Astrocyte (in vitro differentiated cells and primary cell): ENCODE measurements at regions not wholly inside any gene's neighbourhood (a gene's known extent, or its start where the extent isn't known, plus 50 kb on each side); places are given as distances from the start of the nearest gene placed in this dataset.

Experiments
- DNase-seq: peaks from one replicate; pipeline ENCODE4 v3.0.0-alpha.2; 2010; ENCODE audit warnings: low read depth
- FAIRE-seq: peaks from 2 replicates; lab custom pipeline; 2011; peaks lifted over from hg19 to GRCh38; lab: Jason Lieb, UNC
- H2AFZ ChIP-seq: 2 replicates; pipeline ENCODE4 v1.6.0; 2012; ENCODE audit warnings: low read depth, low read length, inconsistent platforms
- H3K27ac ChIP-seq: 2 replicates; pipeline ENCODE4 v1.5.1; 2011; ENCODE audit warnings: low read depth, low read length, inconsistent platforms
- H3K27me3 ChIP-seq: 2 replicates; pipeline ENCODE4 v1.6.0; 2011; ENCODE audit warnings: low read length, inconsistent platforms; ENCODE audit not compliant: insufficient read depth
- H3K36me3 ChIP-seq: 2 replicates; pipeline ENCODE4 v1.5.1; 2011; ENCODE audit warnings: low read length, inconsistent platforms; ENCODE audit not compliant: insufficient read depth
- H3K4me1 ChIP-seq: 2 replicates; pipeline ENCODE4 v1.5.1; 2011; ENCODE audit warnings: low read length, inconsistent platforms; ENCODE audit not compliant: insufficient read depth
- H3K4me2 ChIP-seq: 2 replicates; pipeline ENCODE4 v1.6.0; 2012; ENCODE audit warnings: low read length, inconsistent platforms
- H3K4me3 ChIP-seq: 2 replicates; pipeline ENCODE4 v1.5.1; 2011; ENCODE audit warnings: low read depth, mild to moderate bottlenecking, low read length, inconsistent platforms; ENCODE audit not compliant: insufficient read depth
- H3K79me2 ChIP-seq: 2 replicates; pipeline ENCODE4 v1.6.0; 2012; ENCODE audit warnings: mild to moderate bottlenecking, low read length, inconsistent platforms; ENCODE audit not compliant: insufficient read depth
- H3K9ac ChIP-seq: 2 replicates; pipeline ENCODE4 v1.6.0; 2012; ENCODE audit warnings: mild to moderate bottlenecking, low read length, inconsistent platforms
- H3K9me3 ChIP-seq: 2 replicates; pipeline ENCODE4 v1.5.1; 2012; ENCODE audit warnings: low read depth, mild to moderate bottlenecking, low read length, inconsistent platforms; ENCODE audit not compliant: insufficient read depth
- H4K20me1 ChIP-seq: 2 replicates; pipeline ENCODE4 v1.6.0; 2012; ENCODE audit warnings: low read length, inconsistent platforms; ENCODE audit not compliant: insufficient read depth
- H3K27ac Mint-ChIP-seq: one replicate; pipeline ENCODE4 v1.8.0; 2021; ENCODE audit warnings: mild to moderate bottlenecking, mixed read lengths; ENCODE audit not compliant: unreplicated experiment
- H3K27me3 Mint-ChIP-seq: one replicate; pipeline ENCODE4 v1.8.0; 2021; ENCODE audit warnings: low read depth, mixed read lengths; ENCODE audit not compliant: unreplicated experiment
- H3K36me3 Mint-ChIP-seq: one replicate; pipeline ENCODE4 v1.8.0; 2021; ENCODE audit warnings: low read depth, mixed read lengths; ENCODE audit not compliant: unreplicated experiment
- H3K4me1 Mint-ChIP-seq: one replicate; pipeline ENCODE4 v1.8.0; 2021; ENCODE audit warnings: low read depth, mixed read lengths; ENCODE audit not compliant: unreplicated experiment
- H3K4me3 Mint-ChIP-seq: one replicate; pipeline ENCODE4 v1.8.0; 2021; ENCODE audit warnings: mild to moderate bottlenecking, moderate library complexity, mixed read lengths; ENCODE audit not compliant: unreplicated experiment
- H3K9me3 Mint-ChIP-seq: one replicate; pipeline ENCODE4 v1.8.0; 2021; ENCODE audit warnings: mild to moderate bottlenecking, mixed read lengths; ENCODE audit not compliant: unreplicated experiment
- EZH2 ChIP-seq: IDR thresholded peaks from 2 replicates; pipeline ENCODE4 v1.6.1; 2012; ENCODE audit warnings: mild to moderate bottlenecking, low read length, inconsistent platforms; ENCODE audit not compliant: insufficient read depth
- TF ChIP-seq, protein P1 (sequence below): IDR thresholded peaks from 2 replicates; pipeline ENCODE4 v1.5.1; 2011; ENCODE audit warnings: low read depth, mild to moderate bottlenecking, inconsistent platforms, low read length, moderate library complexity; ENCODE audit not compliant: insufficient read depth

DNA sequence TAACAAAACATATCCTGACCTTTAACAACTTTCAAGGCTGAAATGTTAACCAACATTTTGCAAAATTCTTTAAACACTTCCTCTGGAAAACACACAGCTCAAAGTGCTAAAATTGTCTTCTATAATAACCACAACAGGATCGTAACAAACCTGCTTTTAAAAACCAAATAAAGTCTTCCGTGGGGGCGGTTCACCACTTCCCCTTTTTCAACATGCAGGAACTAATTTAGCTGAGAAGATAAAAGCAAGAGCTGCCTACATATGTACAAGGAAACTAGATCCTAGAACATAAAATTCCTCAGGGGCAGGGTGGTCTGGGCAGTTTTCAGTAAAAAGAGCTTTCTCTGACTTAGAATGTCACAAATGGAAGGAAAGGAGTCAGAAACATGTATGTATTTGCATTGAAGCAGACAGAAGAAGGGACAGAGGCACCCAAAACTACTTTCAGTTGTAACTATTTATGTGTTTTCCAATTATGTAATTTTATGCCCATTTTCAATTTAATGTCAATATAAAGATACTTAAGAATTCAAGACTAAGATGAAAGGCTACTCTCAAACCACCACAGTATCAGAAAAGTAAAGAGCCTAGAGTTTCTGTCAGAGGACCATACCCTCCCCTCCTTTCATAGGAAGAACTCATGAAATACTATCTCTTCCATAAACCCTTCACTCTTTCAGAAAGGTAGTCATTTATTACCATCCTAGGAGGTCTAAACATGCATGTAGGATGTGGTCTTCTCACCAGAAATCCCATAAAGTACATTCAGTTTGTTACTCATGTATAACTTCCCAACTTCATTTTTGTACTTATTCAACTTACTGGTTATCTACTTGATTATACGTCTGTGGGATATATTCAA is 185.9 kb upstream of the RASA1 start:
- Histone ChIP-seq H4K20me1 (no peaks in the 10 kb centered on the region), H2AFZ (no peak overlapping the region), H3K4me2 (no peak overlapping the region), H3K4me1 (no peaks in the 10 kb centered on the region), H3K4me3 (no peak overlapping the region), H3K27ac (no peak overlapping the region), H3K79me2 (no peaks in the 10 kb centered on the region), H3K9ac (no peak overlapping the region), H3K9me3 (no peaks in the 10 kb centered on the region), H3K36me3 (no peaks in the 10 kb centered on the region), H3K27me3 (no peaks in the 10 kb centered on the region)
- H3K4me1 Mint-ChIP-seq: peaks cover 7% of the 10 kb centered on the region
- H3K36me3 Mint-ChIP-seq: no peaks in the 10 kb centered on the region
- no peak overlapping the region for H3K4me3 Mint-ChIP-seq
- FAIRE-seq (no peak), DNase-seq (no peak)
- H3K27ac Mint-ChIP-seq: no peak overlapping the region
- H3K9me3 Mint-ChIP-seq: peaks cover 6% of the 10 kb centered on the region
- H3K27me3 Mint-ChIP-seq: no peaks in the 10 kb centered on the region
- TF ChIP-seq EZH2: no peak
- TF ChIP-seq, protein P1, sequence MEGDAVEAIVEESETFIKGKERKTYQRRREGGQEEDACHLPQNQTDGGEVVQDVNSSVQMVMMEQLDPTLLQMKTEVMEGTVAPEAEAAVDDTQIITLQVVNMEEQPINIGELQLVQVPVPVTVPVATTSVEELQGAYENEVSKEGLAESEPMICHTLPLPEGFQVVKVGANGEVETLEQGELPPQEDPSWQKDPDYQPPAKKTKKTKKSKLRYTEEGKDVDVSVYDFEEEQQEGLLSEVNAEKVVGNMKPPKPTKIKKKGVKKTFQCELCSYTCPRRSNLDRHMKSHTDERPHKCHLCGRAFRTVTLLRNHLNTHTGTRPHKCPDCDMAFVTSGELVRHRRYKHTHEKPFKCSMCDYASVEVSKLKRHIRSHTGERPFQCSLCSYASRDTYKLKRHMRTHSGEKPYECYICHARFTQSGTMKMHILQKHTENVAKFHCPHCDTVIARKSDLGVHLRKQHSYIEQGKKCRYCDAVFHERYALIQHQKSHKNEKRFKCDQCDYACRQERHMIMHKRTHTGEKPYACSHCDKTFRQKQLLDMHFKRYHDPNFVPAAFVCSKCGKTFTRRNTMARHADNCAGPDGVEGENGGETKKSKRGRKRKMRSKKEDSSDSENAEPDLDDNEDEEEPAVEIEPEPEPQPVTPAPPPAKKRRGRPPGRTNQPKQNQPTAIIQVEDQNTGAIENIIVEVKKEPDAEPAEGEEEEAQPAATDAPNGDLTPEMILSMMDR: no peak

DNA sequence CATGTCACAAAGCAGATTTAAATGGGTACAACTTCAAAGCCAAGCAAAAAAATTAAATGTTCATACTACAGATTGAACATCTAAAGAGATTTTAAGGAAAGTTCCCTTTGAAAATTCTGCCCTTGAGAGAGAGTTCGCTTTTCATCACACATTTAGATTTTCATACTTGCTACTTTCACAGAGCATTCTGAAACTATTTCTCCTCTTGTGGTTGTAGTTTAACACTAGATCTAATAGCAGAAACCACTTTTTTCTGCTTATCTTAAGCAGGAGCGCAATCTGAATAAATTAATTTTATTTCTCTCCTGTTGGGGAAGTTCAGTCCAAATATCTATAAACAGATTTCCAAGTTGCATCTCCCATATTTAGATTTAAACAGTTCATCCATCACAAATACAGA is 173.3 kb upstream of the RASA1 start:
- peaks cover 1% of the 10 kb centered on the region for H3K4me1 Mint-ChIP-seq
- Histone ChIP-seq H3K9ac (no peak overlapping the region), H3K36me3 (no peaks in the 10 kb centered on the region), H3K9me3 (no peaks in the 10 kb centered on the region), H3K4me1 (peaks cover 2% of the 10 kb centered on the region), H4K20me1 (no peaks in the 10 kb centered on the region), H3K4me3 (no peak overlapping the region), H3K27me3 (no peaks in the 10 kb centered on the region), H2AFZ (no peak overlapping the region), H3K79me2 (no peaks in the 10 kb centered on the region), H3K4me2 (no peak overlapping the region), H3K27ac (no peak overlapping the region)
- TF ChIP-seq EZH2: no peak
- TF ChIP-seq, protein P1: no peak
- H3K4me3 Mint-ChIP-seq: no peak overlapping the region
- peaks cover 2% of the 10 kb centered on the region for H3K9me3 Mint-ChIP-seq
- H3K27me3 Mint-ChIP-seq: no peaks in the 10 kb centered on the region
- DNase-seq (no peak), FAIRE-seq (no peak)
- no peaks in the 10 kb centered on the region for H3K36me3 Mint-ChIP-seq
- H3K27ac Mint-ChIP-seq: no peak overlapping the region

DNA sequence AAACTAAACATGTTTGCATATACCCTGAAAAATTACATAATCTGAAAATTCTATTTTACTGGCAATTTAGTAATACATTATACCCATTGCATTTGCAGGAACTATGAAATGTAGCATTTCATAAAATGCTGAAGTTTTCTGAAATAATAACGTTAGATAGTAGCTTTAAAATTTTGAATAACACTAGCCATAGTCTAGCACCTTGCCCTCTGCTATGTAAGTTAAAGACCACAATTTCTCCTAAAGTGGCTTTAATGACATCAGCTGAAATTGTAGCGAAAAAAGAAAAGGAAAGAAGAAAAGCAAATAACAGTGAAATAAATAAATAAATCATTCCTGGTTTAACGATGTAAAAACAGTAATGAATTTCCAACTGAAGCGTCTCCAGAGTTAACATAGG is 172.8 kb upstream of the RASA1 start:
- H3K9ac ChIP-seq: no peak overlapping the region
- H3K4me2 ChIP-seq: no peak overlapping the region
- no peaks in the 10 kb centered on the region for H3K27me3 ChIP-seq
- H3K4me1 ChIP-seq: peaks cover 2% of the 10 kb centered on the region
- Mint-ChIP-seq H3K4me3 (no peak overlapping the region), H3K27me3 (no peaks in the 10 kb centered on the region), H3K9me3 (peaks cover 2% of the 10 kb centered on the region), H3K27ac (no peak overlapping the region), H3K4me1 (peaks cover 3% of the 10 kb centered on the region), H3K36me3 (no peaks in the 10 kb centered on the region)
- H3K27ac ChIP-seq: no peak overlapping the region
- FAIRE-seq (no peak), DNase-seq (no peak)
- H3K9me3 ChIP-seq: no peaks in the 10 kb centered on the region
- H3K79me2 ChIP-seq: no peaks in the 10 kb centered on the region
- H3K36me3 ChIP-seq: no peaks in the 10 kb centered on the region
- H4K20me1 ChIP-seq: no peaks in the 10 kb centered on the region
- H2AFZ ChIP-seq: no peak overlapping the region
- no peak for TF ChIP-seq EZH2
- TF ChIP-seq, protein P1: no peak
- H3K4me3 ChIP-seq: no peak overlapping the region
